ENCODE measurements at regions not wholly inside any gene's neighbourhood (a gene's known extent, or its start where the extent isn't known, plus 50 kb on each side); places are given as distances from the start of the nearest gene placed in this dataset.

DNA sequence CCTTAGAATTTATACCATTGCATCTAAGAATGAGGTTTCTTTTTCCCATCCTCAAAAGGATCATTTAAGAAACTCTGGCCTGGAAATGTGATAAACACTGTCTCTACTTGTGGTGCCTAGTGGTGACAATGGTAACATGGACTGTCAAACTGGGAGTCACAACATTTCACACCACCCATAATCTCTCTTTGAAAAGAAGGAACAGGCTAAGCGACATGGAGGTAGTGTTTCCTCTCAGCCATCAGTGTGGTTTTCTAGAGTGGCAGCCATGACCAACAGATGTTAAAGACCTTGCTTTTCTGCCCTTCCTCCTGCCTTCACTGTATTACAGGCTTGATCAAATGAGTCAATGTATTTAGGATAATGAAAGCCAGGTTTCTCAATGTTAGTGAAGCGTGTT, 283.1 kb upstream of the STAC start:
- Histone ChIP-seq H3K4me2 (ENCODE audit: low read length) (no peak overlapping the region), H3K4me3 (ENCODE audit: low read length) (no peak overlapping the region), H3K27me3 (ENCODE audit: control insufficient read depth, insufficient read depth, low read length) (no peaks in the 10 kb centered on the region), H3K4me1 (ENCODE audit: control insufficient read depth, insufficient read depth, low read length) (no peaks in the 10 kb centered on the region), H3K36me3 (ENCODE audit: insufficient read depth, low read length) (no peaks in the 10 kb centered on the region), H3K9ac (ENCODE audit: low read depth, low read length) (no peak overlapping the region), H3K9me3 (replicated peaks; ENCODE audit: low read length) (no peaks in the 10 kb centered on the region)

DNA sequence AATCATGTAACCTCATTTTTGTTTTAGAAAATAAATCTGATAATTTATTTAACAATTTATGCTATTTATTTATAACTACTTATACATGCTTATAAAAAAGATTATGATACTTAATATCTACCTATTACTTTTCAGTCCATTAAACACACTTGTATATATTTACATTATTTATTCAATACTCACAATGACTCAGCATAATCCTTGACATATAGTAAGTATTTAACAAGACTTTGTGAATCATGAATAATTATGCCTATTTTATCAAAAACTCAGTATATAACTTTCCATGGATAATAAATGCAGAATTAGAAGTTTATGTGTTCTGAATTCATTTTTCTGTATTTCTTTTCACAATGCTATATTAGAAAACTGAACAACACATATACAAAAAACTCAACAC, 266.0 kb upstream of the STAC start:
- Histone ChIP-seq H3K4me3 (ENCODE audit: low read length) (no peak overlapping the region), H3K9ac (ENCODE audit: low read depth, low read length) (no peak overlapping the region), H3K27me3 (ENCODE audit: control insufficient read depth, insufficient read depth, low read length) (no peaks in the 10 kb centered on the region), H3K4me1 (ENCODE audit: control insufficient read depth, insufficient read depth, low read length) (no peaks in the 10 kb centered on the region), H3K36me3 (ENCODE audit: insufficient read depth, low read length) (no peaks in the 10 kb centered on the region), H3K4me2 (ENCODE audit: low read length) (no peak overlapping the region), H3K9me3 (replicated peaks; ENCODE audit: low read length) (no peaks in the 10 kb centered on the region)

DNA sequence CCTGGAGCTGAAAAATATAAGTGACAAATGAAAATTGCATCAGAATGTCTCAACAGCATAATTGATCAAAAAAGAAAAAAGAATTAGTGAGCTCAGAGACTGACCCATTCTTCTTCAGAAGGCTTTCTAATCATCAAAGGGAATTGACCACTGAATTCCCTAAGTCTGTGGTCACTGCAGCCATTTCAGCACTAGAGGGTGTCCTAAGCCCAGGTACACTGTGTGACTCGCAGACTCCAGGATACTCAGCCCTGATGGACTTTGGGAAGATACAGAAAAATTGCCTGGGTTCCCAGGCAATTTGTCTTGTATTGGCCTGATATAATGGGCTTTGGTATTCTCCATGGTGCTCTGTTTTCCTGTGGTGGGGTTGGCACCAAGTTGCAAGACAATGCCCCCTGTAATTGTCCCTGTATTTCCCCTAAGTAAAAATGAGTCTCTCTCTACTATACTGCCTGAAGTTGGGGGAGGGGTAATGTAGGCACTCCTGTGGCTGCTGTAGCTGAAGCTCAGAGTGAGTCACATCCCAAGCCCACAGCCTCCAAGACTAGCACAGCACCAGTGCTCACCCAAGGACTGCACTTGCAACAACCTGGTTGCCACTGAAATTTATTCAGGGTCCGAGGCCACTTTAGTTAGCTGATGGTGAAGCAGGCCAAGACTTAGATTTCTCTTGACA, 256.0 kb upstream of the STAC start:
- no peaks in the 10 kb centered on the region for H3K27me3 ChIP-seq (ENCODE audit: control insufficient read depth, insufficient read depth, low read length)
- H3K4me1 ChIP-seq (ENCODE audit: control insufficient read depth, insufficient read depth, low read length), result no peaks in the 10 kb centered on the region
- no peak overlapping the region for H3K9ac ChIP-seq (ENCODE audit: low read depth, low read length)
- no peak overlapping the region for H3K4me3 ChIP-seq (ENCODE audit: low read length)
- H3K9me3 ChIP-seq (replicated peaks; ENCODE audit: low read length), result no peaks in the 10 kb centered on the region
- H3K36me3 ChIP-seq (ENCODE audit: insufficient read depth, low read length), result no peaks in the 10 kb centered on the region
- no peak overlapping the region for H3K4me2 ChIP-seq (ENCODE audit: low read length)

DNA sequence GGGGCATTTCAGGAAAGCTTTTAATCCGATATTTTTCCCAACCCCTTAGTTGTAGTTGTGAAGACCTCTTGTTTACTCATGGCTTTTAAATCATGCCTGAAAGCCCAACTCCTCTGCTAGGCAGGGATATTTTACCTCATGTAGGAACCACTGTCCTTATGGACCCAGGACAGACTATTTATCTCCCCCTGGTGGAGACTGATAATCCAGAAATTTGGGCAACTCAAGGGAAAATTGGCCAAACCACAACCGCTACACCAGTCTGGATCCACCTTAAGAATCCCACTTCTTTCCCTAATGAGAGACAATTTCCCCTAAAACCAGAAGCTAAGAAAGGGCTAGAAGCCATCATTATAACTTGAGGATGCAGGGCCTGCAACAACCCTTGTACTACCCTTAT, 248.1 kb upstream of the STAC start:
- no peak overlapping the region for H3K9ac ChIP-seq (ENCODE audit: low read depth, low read length)
- H3K4me1 ChIP-seq (ENCODE audit: control insufficient read depth, insufficient read depth, low read length), result no peaks in the 10 kb centered on the region
- H3K4me2 ChIP-seq (ENCODE audit: low read length), result no peak overlapping the region
- no peak overlapping the region for H3K4me3 ChIP-seq (ENCODE audit: low read length)
- no peaks in the 10 kb centered on the region for H3K27me3 ChIP-seq (ENCODE audit: control insufficient read depth, insufficient read depth, low read length)
- no peaks in the 10 kb centered on the region for H3K36me3 ChIP-seq (ENCODE audit: insufficient read depth, low read length)
- H3K9me3 ChIP-seq (replicated peaks; ENCODE audit: low read length), result no peaks in the 10 kb centered on the region

DNA sequence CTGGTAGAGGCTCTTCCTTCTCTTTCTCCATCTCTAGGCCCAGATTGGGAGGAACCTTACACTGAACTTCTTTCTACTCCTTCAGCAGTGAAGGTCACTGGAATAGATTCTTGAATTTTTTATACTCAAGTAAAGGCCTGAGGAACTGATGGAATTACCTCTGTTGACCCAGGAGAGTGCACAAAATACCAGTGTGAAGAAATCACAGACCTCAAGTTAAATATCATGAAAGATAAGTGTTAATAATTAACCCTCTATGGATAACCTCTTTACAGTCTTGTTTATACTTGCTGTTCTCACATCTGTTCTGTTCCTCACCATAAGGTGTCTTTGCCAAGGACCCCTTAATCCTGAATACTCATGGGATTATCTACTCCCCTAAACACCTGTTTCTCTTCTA, 244.4 kb upstream of the STAC start:
- no peaks in the 10 kb centered on the region for H3K4me1 ChIP-seq (ENCODE audit: control insufficient read depth, insufficient read depth, low read length)
- H3K4me3 ChIP-seq (ENCODE audit: low read length), result no peak overlapping the region
- H3K4me2 ChIP-seq (ENCODE audit: low read length), result no peak overlapping the region
- H3K36me3 ChIP-seq (ENCODE audit: insufficient read depth, low read length), result no peaks in the 10 kb centered on the region
- H3K27me3 ChIP-seq (ENCODE audit: control insufficient read depth, insufficient read depth, low read length), result no peaks in the 10 kb centered on the region
- H3K9ac ChIP-seq (ENCODE audit: low read depth, low read length), result no peak overlapping the region
- no peaks in the 10 kb centered on the region for H3K9me3 ChIP-seq (replicated peaks; ENCODE audit: low read length)

DNA sequence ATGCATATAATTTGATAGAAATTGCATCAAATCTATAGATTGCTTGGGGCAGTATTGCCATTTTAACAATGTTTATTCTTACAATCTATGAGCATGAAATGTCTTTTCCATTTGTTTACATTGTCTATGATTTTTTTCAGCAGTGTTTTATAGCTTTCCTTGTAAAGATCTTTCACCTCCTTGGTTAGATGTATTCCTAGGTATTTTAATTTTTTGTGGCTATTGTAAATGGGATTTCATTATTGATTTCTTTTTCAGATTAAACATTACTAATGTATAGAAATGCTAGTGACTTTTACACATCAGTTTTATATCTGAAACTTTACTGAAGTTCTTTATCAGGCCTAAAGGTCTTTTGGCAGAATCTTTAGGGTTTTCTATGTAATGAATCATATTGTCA, 237.6 kb upstream of the STAC start:
- H3K4me1 ChIP-seq (ENCODE audit: control insufficient read depth, insufficient read depth, low read length), result no peaks in the 10 kb centered on the region
- H3K4me3 ChIP-seq (ENCODE audit: low read length), result no peak overlapping the region
- no peaks in the 10 kb centered on the region for H3K36me3 ChIP-seq (ENCODE audit: insufficient read depth, low read length)
- no peak overlapping the region for H3K9ac ChIP-seq (ENCODE audit: low read depth, low read length)
- no peak overlapping the region for H3K4me2 ChIP-seq (ENCODE audit: low read length)
- no peaks in the 10 kb centered on the region for H3K9me3 ChIP-seq (replicated peaks; ENCODE audit: low read length)
- H3K27me3 ChIP-seq (ENCODE audit: control insufficient read depth, insufficient read depth, low read length), result no peaks in the 10 kb centered on the region

DNA sequence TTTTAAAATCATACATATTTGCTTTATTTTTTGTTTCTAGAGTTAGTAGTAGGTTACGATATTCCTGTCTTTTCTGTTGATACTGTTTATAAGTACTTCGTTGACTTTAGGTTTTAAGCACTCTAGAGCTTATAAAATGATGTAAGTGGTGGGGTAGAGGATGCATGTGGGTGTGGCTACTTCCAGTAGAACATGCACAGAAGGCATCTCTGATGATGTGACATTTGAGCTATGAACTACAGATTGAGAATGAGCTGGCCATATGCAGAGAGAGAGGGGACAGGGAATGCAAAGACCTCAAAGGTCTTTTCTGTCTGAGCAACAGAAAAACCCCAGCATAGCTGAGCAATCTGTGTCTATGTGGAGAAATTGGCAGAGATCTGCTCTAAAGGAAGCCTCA, 233.9 kb upstream of the STAC start:
- Histone ChIP-seq H3K36me3 (ENCODE audit: insufficient read depth, low read length) (no peaks in the 10 kb centered on the region), H3K9ac (ENCODE audit: low read depth, low read length) (no peak overlapping the region), H3K4me1 (ENCODE audit: control insufficient read depth, insufficient read depth, low read length) (no peaks in the 10 kb centered on the region), H3K4me3 (ENCODE audit: low read length) (no peak overlapping the region), H3K9me3 (replicated peaks; ENCODE audit: low read length) (no peaks in the 10 kb centered on the region), H3K27me3 (ENCODE audit: control insufficient read depth, insufficient read depth, low read length) (no peaks in the 10 kb centered on the region), H3K4me2 (ENCODE audit: low read length) (no peak overlapping the region)

DNA sequence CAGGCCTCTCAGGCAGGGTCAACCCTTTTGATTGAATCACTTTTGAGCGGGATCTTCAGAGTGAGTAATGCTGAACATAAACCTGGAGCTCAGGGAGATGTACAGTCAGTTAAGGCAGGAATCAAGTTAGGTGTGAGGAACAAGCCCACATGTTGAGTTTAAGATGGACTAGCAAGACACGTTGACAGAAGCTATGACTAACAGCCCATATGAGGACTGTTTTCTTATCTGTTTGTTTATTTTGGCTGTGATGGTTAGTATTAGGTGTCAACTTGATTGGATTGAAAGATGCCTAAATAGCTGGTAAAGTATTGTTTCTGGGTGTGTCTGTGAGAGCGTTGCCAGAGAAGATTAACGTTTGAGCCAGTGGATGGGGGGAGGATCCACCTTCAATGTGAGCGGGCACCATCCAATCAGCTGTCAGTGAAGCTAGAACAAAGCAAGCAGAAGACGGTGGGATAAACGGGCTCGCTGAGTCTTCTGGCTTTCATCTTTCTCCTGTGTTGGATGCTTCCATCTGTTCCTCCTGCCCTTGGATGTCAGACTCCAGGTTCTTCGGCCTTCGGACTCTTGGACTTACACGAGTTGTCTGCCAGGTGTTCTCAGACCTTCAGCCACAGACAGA, 232.3 kb upstream of the STAC start:
- Histone ChIP-seq H3K9ac (ENCODE audit: low read depth, low read length) (no peak overlapping the region), H3K36me3 (ENCODE audit: insufficient read depth, low read length) (no peaks in the 10 kb centered on the region), H3K9me3 (replicated peaks; ENCODE audit: low read length) (no peaks in the 10 kb centered on the region)

DNA sequence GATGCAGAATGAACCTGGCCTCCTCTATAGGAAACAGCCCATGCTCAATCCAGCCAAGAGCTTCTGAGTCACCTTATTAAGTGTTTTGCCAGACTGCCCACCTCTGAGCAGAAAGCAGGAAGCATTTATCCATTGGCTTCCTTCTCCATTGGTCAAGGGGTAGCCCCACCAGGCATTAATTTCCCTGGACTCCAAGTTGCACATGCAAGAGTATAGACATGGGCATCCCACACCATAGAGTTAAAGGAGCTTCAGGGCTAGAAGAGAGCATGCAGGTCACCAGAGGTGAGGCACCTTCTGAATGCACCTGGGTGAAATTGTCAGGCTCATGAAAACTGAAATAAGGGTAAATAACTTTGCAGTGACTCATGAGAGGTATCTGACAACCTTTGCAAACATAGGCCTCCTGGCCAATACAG, 230.8 kb upstream of the STAC start:
- Histone ChIP-seq H3K4me2 (ENCODE audit: low read length) (no peak overlapping the region), H3K4me1 (ENCODE audit: control insufficient read depth, insufficient read depth, low read length) (no peaks in the 10 kb centered on the region), H3K9ac (ENCODE audit: low read depth, low read length) (no peak overlapping the region), H3K9me3 (replicated peaks; ENCODE audit: low read length) (no peaks in the 10 kb centered on the region), H3K36me3 (ENCODE audit: insufficient read depth, low read length) (no peaks in the 10 kb centered on the region), H3K27me3 (ENCODE audit: control insufficient read depth, insufficient read depth, low read length) (no peaks in the 10 kb centered on the region), H3K4me3 (ENCODE audit: low read length) (no peak overlapping the region)

More for the DNA sequence above, 232.3 kb upstream of the STAC start:
- no peak overlapping the region for H3K4me2 ChIP-seq (ENCODE audit: low read length)
- H3K4me3 ChIP-seq (ENCODE audit: low read length), result no peak overlapping the region
- H3K4me1 ChIP-seq (ENCODE audit: control insufficient read depth, insufficient read depth, low read length), result no peaks in the 10 kb centered on the region
- H3K27me3 ChIP-seq (ENCODE audit: control insufficient read depth, insufficient read depth, low read length), result no peaks in the 10 kb centered on the region

DNA sequence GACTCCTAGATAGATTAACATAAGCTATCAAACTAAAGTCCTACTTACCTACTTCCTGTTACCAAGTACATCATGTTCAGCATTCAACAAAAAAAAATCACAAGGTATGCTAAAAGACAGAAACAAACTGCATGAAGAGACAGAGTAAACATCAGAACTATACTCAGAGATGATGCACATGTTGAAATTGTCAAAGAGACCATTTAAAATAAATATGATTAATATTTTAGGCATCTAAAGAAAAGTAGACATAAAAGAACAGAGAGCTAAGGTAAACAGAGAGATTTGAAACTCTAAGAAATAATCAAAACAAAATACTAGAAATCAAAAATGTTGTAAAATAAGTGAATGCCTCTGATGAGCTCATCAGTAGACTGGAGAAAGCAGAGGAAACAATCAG, 224.8 kb upstream of the STAC start:
- Histone ChIP-seq H3K9ac (ENCODE audit: low read depth, low read length) (no peak overlapping the region), H3K27me3 (ENCODE audit: control insufficient read depth, insufficient read depth, low read length) (no peaks in the 10 kb centered on the region), H3K9me3 (replicated peaks; ENCODE audit: low read length) (no peaks in the 10 kb centered on the region), H3K4me2 (ENCODE audit: low read length) (no peak overlapping the region), H3K36me3 (ENCODE audit: insufficient read depth, low read length) (no peaks in the 10 kb centered on the region), H3K4me1 (ENCODE audit: control insufficient read depth, insufficient read depth, low read length) (no peaks in the 10 kb centered on the region), H3K4me3 (ENCODE audit: low read length) (no peak overlapping the region)

DNA sequence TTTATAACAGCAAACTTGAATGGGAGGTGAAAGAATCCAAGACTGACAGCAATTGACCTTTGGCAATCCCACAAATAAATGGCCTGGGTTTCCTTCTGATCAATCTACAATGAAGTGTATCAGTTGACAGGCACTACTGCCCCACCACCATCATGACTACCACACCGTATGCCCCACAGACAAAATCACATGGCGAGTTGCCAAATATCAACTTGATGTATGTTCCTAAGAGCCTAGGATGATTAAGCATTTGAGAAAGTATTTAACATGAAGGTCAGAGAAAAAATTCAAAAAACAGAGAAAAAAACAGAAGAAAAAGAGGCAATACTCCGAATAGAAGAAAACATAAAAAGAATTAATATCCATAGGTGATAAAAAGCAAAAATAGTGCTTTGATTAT, 215.9 kb upstream of the STAC start:
- Histone ChIP-seq H3K9me3 (replicated peaks; ENCODE audit: low read length) (no peaks in the 10 kb centered on the region), H3K4me1 (ENCODE audit: control insufficient read depth, insufficient read depth, low read length) (no peaks in the 10 kb centered on the region), H3K27me3 (ENCODE audit: control insufficient read depth, insufficient read depth, low read length) (no peaks in the 10 kb centered on the region), H3K9ac (ENCODE audit: low read depth, low read length) (no peak overlapping the region), H3K4me3 (ENCODE audit: low read length) (no peak overlapping the region), H3K36me3 (ENCODE audit: insufficient read depth, low read length) (no peaks in the 10 kb centered on the region), H3K4me2 (ENCODE audit: low read length) (no peak overlapping the region)

Data from skeletal muscle satellite cell (primary cell).